ENCODE measurements at regions not wholly inside any gene's neighbourhood (a gene's known extent, or its start where the extent isn't known, plus 50 kb on each side); places are given as distances from the start of the nearest gene placed in this dataset.

- Histone ChIP-seq H3K27ac (no peak overlapping the region), H3K4me3 (no peak overlapping the region), H3K36me3 (no peaks in the 10 kb centered on the region), H3K4me1 (no peaks in the 10 kb centered on the region), H3K9me3 (no peaks in the 10 kb centered on the region), H3K27me3 (no peaks in the 10 kb centered on the region)
- intact Hi-C loops (cut with DNase I; ENCODE audit: low total_unique reads): no loop called here
- DNase-seq: no peak
- TF ChIP-seq, protein P1, sequence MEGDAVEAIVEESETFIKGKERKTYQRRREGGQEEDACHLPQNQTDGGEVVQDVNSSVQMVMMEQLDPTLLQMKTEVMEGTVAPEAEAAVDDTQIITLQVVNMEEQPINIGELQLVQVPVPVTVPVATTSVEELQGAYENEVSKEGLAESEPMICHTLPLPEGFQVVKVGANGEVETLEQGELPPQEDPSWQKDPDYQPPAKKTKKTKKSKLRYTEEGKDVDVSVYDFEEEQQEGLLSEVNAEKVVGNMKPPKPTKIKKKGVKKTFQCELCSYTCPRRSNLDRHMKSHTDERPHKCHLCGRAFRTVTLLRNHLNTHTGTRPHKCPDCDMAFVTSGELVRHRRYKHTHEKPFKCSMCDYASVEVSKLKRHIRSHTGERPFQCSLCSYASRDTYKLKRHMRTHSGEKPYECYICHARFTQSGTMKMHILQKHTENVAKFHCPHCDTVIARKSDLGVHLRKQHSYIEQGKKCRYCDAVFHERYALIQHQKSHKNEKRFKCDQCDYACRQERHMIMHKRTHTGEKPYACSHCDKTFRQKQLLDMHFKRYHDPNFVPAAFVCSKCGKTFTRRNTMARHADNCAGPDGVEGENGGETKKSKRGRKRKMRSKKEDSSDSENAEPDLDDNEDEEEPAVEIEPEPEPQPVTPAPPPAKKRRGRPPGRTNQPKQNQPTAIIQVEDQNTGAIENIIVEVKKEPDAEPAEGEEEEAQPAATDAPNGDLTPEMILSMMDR (IDR thresholded peaks at IDR 0.05): no peak
These were observed 148.3 kb upstream of the SRD5A2 start for GRCh38 chr2:31729065-31729439.

GRCh38 chr2:31728406-31729064 is 147.8 kb upstream of the SRD5A2 start:
- H3K27ac ChIP-seq: no peak overlapping the region
- no peaks in the 10 kb centered on the region for H3K4me1 ChIP-seq
- no peaks in the 10 kb centered on the region for H3K9me3 ChIP-seq
- H3K36me3 ChIP-seq: no peaks in the 10 kb centered on the region
- TF ChIP-seq, protein P1 (IDR thresholded peaks at IDR 0.05): no peak
- H3K4me3 ChIP-seq: no peak overlapping the region
- no peaks in the 10 kb centered on the region for H3K27me3 ChIP-seq
- intact Hi-C loops (cut with DNase I; ENCODE audit: low total_unique reads): no loop called here
- no peak for DNase-seq

GRCh38 chr2:31726457-31726856 is 145.7 kb upstream of the SRD5A2 start:
- no peak for DNase-seq
- TF ChIP-seq, protein P1 (IDR thresholded peaks at IDR 0.05): no peak
- no peak overlapping the region for H3K4me3 ChIP-seq
- H3K36me3 ChIP-seq: no peaks in the 10 kb centered on the region
- no peaks in the 10 kb centered on the region for H3K9me3 ChIP-seq
- H3K27me3 ChIP-seq: no peaks in the 10 kb centered on the region
- intact Hi-C loops (cut with DNase I; ENCODE audit: low total_unique reads): no loop called here
- H3K27ac ChIP-seq: no peak overlapping the region
- no peaks in the 10 kb centered on the region for H3K4me1 ChIP-seq

DNA sequence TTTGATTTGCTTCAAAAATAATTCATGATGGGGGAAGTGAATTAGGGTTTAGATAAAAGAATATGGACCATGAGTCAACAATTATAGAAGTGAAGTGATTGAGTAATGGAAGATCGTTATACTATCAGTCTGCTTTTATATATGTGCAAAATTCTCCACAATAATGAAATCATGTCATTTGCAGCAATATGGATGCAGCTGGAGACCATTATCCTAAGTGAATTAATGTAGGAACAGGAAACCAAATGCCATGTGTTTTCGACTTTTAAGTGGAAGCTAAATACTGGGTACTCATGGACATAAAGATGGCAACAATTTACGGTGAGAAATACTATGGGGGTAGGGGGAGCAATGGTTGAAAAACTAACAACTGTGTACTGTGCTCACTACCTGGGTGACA is 144.7 kb upstream of the SRD5A2 start:
- intact Hi-C loops (cut with DNase I; ENCODE audit: low total_unique reads): no loop called here
- H3K27ac ChIP-seq: no peak overlapping the region
- DNase-seq: no peak
- no peaks in the 10 kb centered on the region for H3K9me3 ChIP-seq
- no peaks in the 10 kb centered on the region for H3K36me3 ChIP-seq
- H3K4me1 ChIP-seq: no peaks in the 10 kb centered on the region
- no peak overlapping the region for H3K4me3 ChIP-seq
- H3K27me3 ChIP-seq: no peaks in the 10 kb centered on the region
- TF ChIP-seq, protein P1 (IDR thresholded peaks at IDR 0.05): no peak

DNA sequence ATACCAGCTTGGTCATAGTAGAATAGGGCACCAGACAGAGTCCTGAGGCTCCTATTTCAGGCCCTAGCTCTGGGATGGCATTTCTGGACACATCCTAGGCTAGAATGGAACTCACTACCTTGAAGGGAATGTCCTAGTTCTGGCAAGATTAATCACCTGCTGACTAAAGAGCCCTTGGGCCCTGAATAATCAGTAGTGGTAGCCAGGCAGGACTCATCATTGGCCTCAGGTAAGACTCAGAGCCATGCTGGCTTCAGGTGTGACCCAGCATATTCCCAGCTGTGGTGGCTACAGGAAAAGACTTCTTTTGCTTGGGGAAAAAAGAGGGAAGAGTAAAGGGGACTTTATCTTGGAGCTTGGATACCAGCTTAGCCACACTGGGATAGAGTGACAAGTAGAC is 131.0 kb upstream of the SRD5A2 start:
- no peaks in the 10 kb centered on the region for H3K27me3 ChIP-seq
- intact Hi-C loops (cut with DNase I; ENCODE audit: low total_unique reads): no loop called here
- no peak overlapping the region for H3K27ac ChIP-seq

More for the DNA sequence above, 131.0 kb upstream of the SRD5A2 start:
- no peaks in the 10 kb centered on the region for H3K36me3 ChIP-seq
- H3K4me3 ChIP-seq: no peak overlapping the region
- H3K9me3 ChIP-seq: no peaks in the 10 kb centered on the region
- TF ChIP-seq, protein P1 (IDR thresholded peaks at IDR 0.05): no peak
- no peak for DNase-seq
- no peaks in the 10 kb centered on the region for H3K4me1 ChIP-seq

Data from tibial artery (tissue), 4 donors.